ENCODE measurements at regions not wholly inside any gene's neighbourhood (a gene's known extent, or its start where the extent isn't known, plus 50 kb on each side); places are given as distances from the start of the nearest gene placed in this dataset.

DNA sequence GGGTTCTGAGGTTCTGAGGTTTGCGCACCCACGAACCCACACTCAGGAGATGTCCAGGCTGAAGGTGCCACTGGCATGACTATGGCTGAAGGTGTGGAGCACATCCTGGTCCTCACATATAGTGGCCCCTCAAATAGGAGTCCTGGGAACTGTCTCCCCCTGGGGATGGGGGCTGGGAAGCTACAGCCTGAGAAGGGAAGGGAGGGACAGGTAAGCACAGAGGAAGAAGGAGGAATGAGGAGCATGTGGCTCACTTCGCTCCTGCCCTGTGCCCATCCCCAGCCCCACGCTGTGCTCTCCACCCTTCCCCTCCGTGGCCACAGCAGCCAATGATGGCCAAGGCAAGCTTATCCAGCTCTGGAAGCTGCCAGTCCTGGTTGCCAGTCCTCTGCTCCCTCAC is 123.9 kb upstream of the LHX1 start:
- TF ChIP-seq SP1 (CRISPR knock-in tag; conservative IDR thresholded peaks at IDR 0.05) (no peak), ZNF416 (CRISPR knock-in tag; IDR thresholded peaks at IDR 0.05) (no peak), ZNF138 (CRISPR knock-in tag; conservative IDR thresholded peaks at IDR 0.05) (no peak)
- TF ChIP-seq, protein P1, sequence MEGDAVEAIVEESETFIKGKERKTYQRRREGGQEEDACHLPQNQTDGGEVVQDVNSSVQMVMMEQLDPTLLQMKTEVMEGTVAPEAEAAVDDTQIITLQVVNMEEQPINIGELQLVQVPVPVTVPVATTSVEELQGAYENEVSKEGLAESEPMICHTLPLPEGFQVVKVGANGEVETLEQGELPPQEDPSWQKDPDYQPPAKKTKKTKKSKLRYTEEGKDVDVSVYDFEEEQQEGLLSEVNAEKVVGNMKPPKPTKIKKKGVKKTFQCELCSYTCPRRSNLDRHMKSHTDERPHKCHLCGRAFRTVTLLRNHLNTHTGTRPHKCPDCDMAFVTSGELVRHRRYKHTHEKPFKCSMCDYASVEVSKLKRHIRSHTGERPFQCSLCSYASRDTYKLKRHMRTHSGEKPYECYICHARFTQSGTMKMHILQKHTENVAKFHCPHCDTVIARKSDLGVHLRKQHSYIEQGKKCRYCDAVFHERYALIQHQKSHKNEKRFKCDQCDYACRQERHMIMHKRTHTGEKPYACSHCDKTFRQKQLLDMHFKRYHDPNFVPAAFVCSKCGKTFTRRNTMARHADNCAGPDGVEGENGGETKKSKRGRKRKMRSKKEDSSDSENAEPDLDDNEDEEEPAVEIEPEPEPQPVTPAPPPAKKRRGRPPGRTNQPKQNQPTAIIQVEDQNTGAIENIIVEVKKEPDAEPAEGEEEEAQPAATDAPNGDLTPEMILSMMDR (IDR thresholded peaks at IDR 0.05), result no peak
- TF ChIP-seq, protein P2, sequence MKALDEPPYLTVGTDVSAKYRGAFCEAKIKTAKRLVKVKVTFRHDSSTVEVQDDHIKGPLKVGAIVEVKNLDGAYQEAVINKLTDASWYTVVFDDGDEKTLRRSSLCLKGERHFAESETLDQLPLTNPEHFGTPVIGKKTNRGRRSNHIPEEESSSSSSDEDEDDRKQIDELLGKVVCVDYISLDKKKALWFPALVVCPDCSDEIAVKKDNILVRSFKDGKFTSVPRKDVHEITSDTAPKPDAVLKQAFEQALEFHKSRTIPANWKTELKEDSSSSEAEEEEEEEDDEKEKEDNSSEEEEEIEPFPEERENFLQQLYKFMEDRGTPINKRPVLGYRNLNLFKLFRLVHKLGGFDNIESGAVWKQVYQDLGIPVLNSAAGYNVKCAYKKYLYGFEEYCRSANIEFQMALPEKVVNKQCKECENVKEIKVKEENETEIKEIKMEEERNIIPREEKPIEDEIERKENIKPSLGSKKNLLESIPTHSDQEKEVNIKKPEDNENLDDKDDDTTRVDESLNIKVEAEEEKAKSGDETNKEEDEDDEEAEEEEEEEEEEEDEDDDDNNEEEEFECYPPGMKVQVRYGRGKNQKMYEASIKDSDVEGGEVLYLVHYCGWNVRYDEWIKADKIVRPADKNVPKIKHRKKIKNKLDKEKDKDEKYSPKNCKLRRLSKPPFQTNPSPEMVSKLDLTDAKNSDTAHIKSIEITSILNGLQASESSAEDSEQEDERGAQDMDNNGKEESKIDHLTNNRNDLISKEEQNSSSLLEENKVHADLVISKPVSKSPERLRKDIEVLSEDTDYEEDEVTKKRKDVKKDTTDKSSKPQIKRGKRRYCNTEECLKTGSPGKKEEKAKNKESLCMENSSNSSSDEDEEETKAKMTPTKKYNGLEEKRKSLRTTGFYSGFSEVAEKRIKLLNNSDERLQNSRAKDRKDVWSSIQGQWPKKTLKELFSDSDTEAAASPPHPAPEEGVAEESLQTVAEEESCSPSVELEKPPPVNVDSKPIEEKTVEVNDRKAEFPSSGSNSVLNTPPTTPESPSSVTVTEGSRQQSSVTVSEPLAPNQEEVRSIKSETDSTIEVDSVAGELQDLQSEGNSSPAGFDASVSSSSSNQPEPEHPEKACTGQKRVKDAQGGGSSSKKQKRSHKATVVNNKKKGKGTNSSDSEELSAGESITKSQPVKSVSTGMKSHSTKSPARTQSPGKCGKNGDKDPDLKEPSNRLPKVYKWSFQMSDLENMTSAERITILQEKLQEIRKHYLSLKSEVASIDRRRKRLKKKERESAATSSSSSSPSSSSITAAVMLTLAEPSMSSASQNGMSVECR (CRISPR knock-in tag; IDR thresholded peaks at IDR 0.05; ENCODE audit: borderline replicate concordance), result no peak
- TF ChIP-seq, protein P3, sequence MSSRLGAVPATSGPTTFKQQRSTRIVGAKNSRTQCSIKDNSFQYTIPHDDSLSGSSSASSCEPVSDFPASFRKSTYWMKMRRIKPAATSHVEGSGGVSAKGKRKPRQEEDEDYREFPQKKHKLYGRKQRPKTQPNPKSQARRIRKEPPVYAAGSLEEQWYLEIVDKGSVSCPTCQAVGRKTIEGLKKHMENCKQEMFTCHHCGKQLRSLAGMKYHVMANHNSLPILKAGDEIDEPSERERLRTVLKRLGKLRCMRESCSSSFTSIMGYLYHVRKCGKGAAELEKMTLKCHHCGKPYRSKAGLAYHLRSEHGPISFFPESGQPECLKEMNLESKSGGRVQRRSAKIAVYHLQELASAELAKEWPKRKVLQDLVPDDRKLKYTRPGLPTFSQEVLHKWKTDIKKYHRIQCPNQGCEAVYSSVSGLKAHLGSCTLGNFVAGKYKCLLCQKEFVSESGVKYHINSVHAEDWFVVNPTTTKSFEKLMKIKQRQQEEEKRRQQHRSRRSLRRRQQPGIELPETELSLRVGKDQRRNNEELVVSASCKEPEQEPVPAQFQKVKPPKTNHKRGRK (CRISPR knock-in tag; IDR thresholded peaks at IDR 0.05; ENCODE audit: borderline replicate concordance), result no peak
- TF ChIP-seq, protein P4, sequence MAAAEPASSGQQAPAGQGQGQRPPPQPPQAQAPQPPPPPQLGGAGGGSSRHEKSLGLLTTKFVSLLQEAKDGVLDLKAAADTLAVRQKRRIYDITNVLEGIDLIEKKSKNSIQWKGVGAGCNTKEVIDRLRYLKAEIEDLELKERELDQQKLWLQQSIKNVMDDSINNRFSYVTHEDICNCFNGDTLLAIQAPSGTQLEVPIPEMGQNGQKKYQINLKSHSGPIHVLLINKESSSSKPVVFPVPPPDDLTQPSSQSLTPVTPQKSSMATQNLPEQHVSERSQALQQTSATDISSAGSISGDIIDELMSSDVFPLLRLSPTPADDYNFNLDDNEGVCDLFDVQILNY (CRISPR knock-in tag; IDR thresholded peaks at IDR 0.05), result no peak
- TF ChIP-seq, protein P5, sequence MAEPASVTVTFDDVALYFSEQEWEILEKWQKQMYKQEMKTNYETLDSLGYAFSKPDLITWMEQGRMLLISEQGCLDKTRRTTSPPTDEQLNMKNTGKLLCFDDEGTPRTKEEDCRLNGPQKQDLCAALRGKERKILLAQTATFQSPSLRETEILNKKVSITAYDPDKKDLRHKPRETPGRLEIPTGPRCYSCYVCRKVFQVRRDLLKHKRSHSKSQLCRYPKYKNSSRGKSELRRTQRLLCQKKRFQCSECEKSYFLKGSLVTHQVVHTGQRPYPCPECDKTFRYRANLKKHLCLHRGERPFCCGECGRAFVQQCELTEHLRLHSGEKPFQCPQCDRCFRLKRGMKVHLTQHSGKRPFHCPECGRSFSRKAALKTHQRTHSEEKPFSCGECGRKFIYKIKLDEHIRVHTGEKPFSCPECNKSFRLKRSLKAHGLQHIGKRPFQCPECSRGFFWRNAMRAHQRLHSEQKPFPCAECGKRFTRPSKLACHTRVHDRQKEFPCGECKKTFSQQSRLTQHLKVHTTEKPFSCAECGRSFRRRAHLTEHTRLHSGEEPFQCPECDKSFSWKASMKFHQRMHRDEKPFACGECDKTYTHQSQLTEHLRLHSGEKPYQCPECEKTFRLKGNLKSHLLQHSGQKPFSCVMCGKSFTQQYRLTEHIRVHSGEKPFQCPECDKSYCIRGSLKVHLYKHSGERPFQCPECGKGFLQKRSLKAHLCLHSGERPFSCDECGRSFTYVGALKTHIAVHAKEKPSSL (CRISPR knock-in tag; conservative IDR thresholded peaks at IDR 0.05), result no peak
- TF ChIP-seq, protein P6, sequence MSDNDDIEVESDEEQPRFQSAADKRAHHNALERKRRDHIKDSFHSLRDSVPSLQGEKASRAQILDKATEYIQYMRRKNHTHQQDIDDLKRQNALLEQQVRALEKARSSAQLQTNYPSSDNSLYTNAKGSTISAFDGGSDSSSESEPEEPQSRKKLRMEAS (CRISPR knock-in tag; IDR thresholded peaks at IDR 0.05), result peak; percentile 54; the same call in 1 of the 2 replicates

Measured in WTC11 (cell line).